Bone marrow (tissue), 2 donors: ENCODE measurements at regions not wholly inside any gene's neighbourhood (a gene's known extent, or its start where the extent isn't known, plus 50 kb on each side); places are given as distances from the start of the nearest gene placed in this dataset.

Source experiments
- DNase-seq, 2 donors: peaks; one replicate each; lab custom pipeline; 2025; lab: John Stamatoyannopoulos, UW

- DNase-seq, result no peak
These were observed 83.6 kb downstream of the HPGD start for GRCh38 chr4:174438711-174439110.

DNA sequence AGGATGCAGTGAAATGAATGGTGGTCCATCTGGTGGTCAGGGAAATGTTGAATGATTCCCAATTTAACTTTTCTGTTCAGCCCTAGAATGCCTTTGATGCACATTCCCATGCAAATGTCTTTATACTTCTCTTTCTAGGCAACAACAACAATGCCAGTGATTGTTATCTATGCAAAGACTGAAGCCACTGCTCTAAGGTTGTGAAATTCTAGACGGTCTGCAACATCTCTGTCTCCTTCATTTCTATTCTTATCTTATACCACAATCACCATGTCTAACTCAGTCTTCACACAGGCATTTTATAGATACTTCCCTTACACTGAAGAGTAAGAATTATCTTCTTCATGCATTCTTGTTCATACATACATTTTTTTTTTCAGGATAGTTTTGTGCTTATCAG lies 84.5 kb downstream of the HPGD start:
- no peak for DNase-seq

GRCh38 chr4:174437324-174437723 lies 85.0 kb downstream of the HPGD start:
- no peak for DNase-seq

GRCh38 chr4:174436377-174436776 lies 85.9 kb downstream of the HPGD start:
- no peak for DNase-seq

DNA sequence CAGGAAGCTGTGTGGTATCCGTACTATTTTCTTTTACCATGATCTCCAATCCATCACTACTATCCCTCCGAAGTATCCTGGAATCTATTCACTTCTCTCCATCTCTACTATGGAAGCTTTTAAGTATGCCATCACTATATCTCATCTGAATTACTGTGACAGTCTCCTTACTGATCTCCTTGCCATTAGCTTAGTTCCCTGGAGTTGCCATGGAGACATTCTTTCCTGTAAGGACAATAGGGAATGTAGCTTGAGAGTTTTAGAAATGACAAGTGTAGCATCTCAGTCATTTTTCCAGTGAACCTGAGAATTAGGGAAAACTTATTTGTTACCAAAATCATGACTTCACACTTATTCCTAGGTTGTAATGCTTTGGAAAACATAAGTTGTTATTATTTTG lies 86.3 kb downstream of the HPGD start:
- DNase-seq, result no peak

- DNase-seq, result no peak
These were observed 87.8 kb downstream of the HPGD start for GRCh38 chr4:174434455-174434854.

DNA sequence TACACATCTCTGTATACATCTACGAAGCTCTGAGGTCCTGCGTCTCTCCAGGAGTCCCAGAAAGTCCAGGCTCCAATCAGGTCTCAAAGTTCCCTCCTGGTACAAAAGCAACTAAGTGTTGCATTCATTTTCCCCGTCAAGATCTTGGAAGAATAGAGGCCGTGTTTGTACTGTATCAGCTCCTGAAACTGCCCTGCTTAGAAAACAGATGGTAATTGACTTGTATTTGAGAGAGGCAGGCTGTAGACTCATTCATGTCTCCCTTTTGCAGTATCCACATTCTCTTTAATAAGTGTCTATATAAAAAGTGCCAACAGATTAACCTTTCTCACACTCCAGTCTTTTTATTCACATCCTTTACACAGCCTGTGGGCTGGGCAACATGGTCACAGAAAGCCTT lies 91.7 kb downstream of the HPGD start:
- no peak for DNase-seq

GRCh38 chr4:174429701-174430410 lies 92.4 kb downstream of the HPGD start:
- no peak for DNase-seq

DNA sequence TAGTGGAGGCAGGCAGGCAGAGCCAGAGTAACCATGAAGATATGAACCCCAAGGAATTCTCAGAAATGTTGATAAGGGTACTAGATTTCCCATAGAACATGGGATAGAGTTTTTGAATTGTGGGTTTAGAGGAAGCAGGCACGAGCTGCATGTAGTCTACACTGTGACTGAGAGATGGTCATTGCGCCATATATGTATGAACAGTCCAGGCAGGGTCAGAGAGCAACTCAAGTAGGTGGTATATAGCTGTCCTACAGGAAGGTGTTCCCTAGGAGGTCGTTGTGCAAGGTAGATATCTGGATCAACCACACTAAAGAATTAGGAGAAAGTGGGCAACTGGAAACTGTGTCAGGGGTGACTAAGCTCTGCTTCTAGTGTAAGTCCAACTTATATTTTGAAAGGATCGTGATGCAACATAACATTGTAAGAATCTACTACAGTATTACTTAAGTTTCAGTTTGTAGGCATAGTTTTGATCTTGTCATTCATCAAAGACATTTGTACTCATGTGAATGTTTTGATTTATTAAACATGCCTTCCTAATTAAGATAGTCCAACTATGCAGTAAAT lies 94.6 kb downstream of the HPGD start:
- DNase-seq, result no peak

DNA sequence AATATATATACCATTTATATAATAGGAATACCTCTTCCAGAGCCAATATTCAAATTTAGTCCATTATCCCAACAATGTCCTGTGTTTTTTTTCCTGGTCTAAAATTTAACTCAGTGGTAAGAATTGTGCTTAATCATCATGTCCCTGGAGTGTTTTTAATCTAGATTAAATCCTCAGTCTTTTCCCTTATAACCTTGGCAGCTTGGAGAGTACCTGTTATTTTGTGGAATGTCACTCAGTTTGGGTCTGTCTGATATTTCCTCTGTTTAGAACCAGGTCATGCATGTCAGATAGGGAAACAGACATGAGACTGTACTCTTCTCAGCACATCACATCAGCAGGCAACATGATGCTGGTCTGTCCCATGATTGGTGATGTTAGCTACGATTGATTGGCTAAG lies 96.6 kb downstream of the HPGD start:
- no peak for DNase-seq

- peak in 1 of 2 donors; percentile 76 for DNase-seq
These were observed 98.9 kb downstream of the HPGD start for GRCh38 chr4:174423257-174423944.

DNA sequence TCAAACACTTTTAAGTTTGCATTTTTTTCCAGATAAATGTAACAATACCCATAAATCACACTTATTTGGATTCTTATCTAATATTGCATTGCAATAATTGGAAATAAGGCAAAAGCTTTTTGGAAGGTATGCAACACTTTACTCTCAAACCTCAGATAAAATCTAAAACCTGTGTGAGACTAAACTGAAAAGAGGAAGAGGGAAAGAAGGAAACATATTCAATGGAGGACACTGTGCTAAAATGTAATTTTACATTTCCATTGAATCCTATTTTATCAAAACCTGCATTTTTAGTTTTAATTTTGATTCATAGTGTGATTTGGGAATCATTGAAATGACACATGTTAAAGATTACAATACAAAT lies 99.4 kb downstream of the HPGD start:
- DNase-seq, result no peak

DNA sequence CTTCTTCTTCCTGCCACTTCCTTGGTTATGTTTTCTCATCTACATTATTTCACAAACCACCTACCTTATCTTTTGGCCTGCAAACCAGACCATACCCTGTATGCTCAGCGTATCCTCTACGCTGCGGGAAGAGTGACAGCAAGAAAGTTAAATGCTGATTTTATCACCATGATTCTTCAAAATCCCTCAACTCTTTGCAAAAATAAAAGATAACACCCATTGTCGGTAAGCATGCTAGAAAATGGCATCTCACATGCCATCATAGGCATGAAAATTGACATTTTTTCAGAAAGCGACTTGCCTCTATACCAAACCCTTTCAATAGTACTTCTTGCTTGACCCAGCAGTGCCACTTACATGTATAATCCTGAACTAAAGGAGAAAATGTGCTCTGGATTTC lies 102.0 kb downstream of the HPGD start:
- DNase-seq, result peak in 1 of 2 donors; percentile 9

DNA sequence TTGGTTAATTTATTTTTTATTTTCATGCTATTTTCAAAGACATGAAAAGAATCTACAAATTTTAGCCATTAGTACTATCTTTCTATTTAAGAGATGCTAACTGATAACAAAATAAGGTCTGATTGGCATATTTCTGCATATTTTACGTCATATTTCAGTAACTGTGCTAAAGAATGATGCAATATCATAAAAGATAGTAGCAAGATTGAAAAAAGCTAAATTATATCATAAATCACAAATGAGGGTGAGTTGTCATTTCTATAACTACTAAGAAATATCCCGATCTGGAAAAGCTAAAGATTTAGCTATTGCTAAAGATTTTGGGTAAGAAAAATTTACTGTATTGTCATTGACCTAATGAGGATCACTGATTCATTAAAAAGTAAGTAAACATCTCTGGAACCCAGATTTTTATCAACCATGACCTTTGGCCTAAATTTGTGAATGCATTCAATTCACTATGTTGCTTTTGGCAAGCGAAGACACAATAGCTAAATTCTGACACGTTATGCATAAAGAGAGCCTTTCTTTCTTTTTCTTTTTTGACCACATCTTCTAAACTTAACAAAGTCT lies 103.6 kb downstream of the HPGD start:
- no peak for DNase-seq

- DNase-seq, result no peak
These were observed 113.3 kb downstream of the HPGD start for GRCh38 chr4:174408841-174409552.

DNA sequence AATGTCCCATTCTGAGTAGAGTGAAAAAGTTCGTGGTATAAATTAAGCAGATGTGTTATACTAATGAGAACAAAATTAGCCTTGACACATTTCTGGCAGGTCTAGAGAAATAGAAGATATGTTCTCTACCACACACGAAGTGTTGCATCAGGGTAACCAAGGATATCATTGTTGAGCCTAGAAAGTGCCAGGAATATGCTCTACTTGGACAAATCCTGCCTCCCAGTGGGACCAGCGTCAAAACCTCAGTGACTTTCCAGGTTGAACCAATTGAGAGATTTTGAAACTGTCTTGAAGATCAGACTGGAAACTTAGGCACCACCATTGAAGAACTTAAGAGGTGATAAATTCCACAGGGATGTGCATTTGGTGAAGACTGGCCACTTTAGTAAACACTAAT lies 115.9 kb downstream of the HPGD start:
- DNase-seq, result no peak

- DNase-seq, result no peak
These were observed 116.4 kb downstream of the HPGD start for GRCh38 chr4:174405923-174406322.

DNA sequence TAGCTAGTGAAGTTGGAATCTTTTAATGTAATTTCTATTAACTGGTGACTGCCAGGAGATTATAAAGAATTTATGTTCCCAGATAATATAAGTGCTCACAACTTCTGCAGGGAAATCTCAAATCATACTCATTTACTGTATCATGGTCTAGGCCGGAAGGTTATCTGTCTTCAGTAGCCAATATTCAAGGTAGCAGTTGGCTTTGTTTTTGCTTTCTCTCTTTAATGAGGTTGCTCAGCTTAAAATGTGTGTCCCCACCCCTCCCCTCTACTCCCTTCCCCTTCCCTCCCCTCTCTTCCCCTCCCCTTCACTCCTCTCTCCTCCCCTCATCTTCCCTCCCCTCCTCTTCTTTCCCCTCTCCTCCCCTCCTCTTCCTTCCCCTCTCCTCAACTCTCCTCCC lies 117.6 kb downstream of the HPGD start:
- no peak for DNase-seq

DNA sequence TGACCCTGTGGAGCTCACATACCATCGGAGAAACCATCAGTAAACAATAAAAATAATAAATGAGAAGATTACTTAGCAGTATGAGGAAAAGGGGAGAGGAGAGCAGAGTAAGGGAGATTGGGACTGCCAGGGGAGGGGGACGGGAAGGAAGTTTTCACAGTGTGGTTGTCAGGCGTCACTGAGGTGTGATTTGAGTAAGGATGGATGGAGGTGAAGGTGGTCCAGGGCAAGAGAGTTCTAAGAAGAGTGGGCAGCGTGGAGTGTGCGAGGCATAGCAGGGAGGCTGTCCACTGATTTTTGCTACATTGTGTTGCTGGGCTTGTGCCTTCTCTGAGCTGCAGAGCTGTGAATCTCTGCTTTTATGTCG lies 119.1 kb downstream of the HPGD start:
- DNase-seq, result no peak

GRCh38 chr4:174402470-174403176 lies 118.9 kb downstream of the CEP44 start:
- DNase-seq, result no peak

- DNase-seq, result no peak
These were observed 117.9 kb downstream of the CEP44 start for GRCh38 chr4:174401471-174402130.
